Activated T-cell treated with anti-CD3 and anti-CD28 coated beads, Interleukin-2, amount 50 U/mL, for 72 hours (primary cell): ENCODE measurements at regions not wholly inside any gene's neighbourhood (a gene's known extent, or its start where the extent isn't known, plus 50 kb on each side); places are given as distances from the start of the nearest gene placed in this dataset.
"Not testable (repeated sequence)": the region's sequence is repeated elsewhere in the genome, so short reads cannot be mapped to it uniquely, and the experiment has no call there.

Source experiments
- ATAC-seq, 2 donors: fragments of 150-1000 bp; cut with Tn5 transposase; replicated peaks in 1 of 2; 2 replicates each; pipeline ENCODE4 v1.10.0; 2021; ENCODE audit warnings: moderate library complexity in 2 of 2, mild to moderate bottlenecking in 1 of 2
- DNase-seq, 2 donors: peaks; one replicate each; pipeline ENCODE4 v3.0.0; 2021 to 2022; ENCODE audit warnings: mixed read lengths in 1 of 2
- H3K27ac Mint-ChIP-seq: one replicate; pipeline ENCODE4 v1.8.0; 2022; ENCODE audit warnings: mild to moderate bottlenecking, moderate library complexity, mixed read lengths
- H3K27me3 Mint-ChIP-seq: one replicate; pipeline ENCODE4 v1.8.0; 2022; ENCODE audit warnings: low read depth, mixed read lengths
- H3K36me3 Mint-ChIP-seq, 2 donors: one replicate each; pipeline ENCODE4 v1.8.0; 2022; ENCODE audit warnings: mixed read lengths in 2 of 2, mild to moderate bottlenecking in 1 of 2; ENCODE audit not compliant: insufficient read depth in 2 of 2
- H3K4me1 Mint-ChIP-seq: one replicate; pipeline ENCODE4 v1.8.0; 2022; ENCODE audit warnings: low read depth, mixed read lengths
- H3K4me3 Mint-ChIP-seq, 2 donors: one replicate each; pipeline ENCODE4 v1.8.0; 2022; ENCODE audit warnings: mild to moderate bottlenecking in 2 of 2, mixed read lengths in 2 of 2, moderate library complexity in 2 of 2
- H3K9me3 Mint-ChIP-seq, 2 donors: one replicate each; pipeline ENCODE4 v1.8.0; 2022; ENCODE audit warnings: mixed read lengths in 2 of 2

GRCh38 chr9:90697808-90698207, 55.2 kb upstream of the DIRAS2 start:
- Mint-ChIP-seq H3K4me1 (no peaks in the 10 kb centered on the region), H3K27me3 (peaks cover 15% of the 10 kb centered on the region), H3K36me3 (no peaks in the 10 kb centered on the region), H3K27ac (no peak overlapping the region), H3K4me3 (no peak overlapping the region), H3K9me3 (no peaks in the 10 kb centered on the region)
- ATAC-seq: no peak
- DNase-seq: no peak

- not testable (repeated sequence) for H3K9me3 Mint-ChIP-seq, H3K4me1 Mint-ChIP-seq, ATAC-seq, H3K27me3 Mint-ChIP-seq, DNase-seq, H3K4me3 Mint-ChIP-seq, H3K36me3 Mint-ChIP-seq, H3K27ac Mint-ChIP-seq
Observed at GRCh38 chr9:90694187-90694586, 51.6 kb upstream of the DIRAS2 start.
